Gastroesophageal sphincter (tissue), 3 donors: ENCODE measurements at regions not wholly inside any gene's neighbourhood (a gene's known extent, or its start where the extent isn't known, plus 50 kb on each side); places are given as distances from the start of the nearest gene placed in this dataset.

ENCODE experiments used
- CTCF ChIP-seq, 4 experiments: fragments of 200-600 bp in 2 of 4; fragments of 450-650 bp in 2 of 4; sonication (generic) in 1 of 4; IDR thresholded peaks; one replicate each; pipeline ENCODE4 v1.5.1; 2017 to 2019; ENCODE audit warnings: antibody characterized with exemption in 4 of 4, mild to moderate bottlenecking in 2 of 4, moderate library complexity in 2 of 4
- EP300 ChIP-seq: sonication (generic); formaldehyde crosslinking; IDR thresholded peaks from one replicate; pipeline ENCODE4 v1.6.1; 2017; ENCODE audit warnings: antibody characterized with exemption, mild to moderate bottlenecking
- POLR2A ChIP-seq, 2 donors: fragments of 450-650 bp; IDR thresholded peaks; one replicate each; pipeline ENCODE4 v1.6.1; 2017; ENCODE audit warnings: antibody characterized with exemption in 2 of 2, mild to moderate bottlenecking in 2 of 2, moderate library complexity in 1 of 2
- POLR2AphosphoS5 ChIP-seq: sonication (generic); formaldehyde crosslinking; IDR thresholded peaks from one replicate; pipeline ENCODE4 v1.6.1; 2017; ENCODE audit warnings: antibody characterized with exemption

GRCh38 chr11:92909214-92909613 lies 60.2 kb upstream of the MTNR1B start:
- TF ChIP-seq CTCF (IDR thresholded peaks at IDR 0.05) (no peak), POLR2A (IDR thresholded peaks at IDR 0.05) (no peak), POLR2AphosphoS5 (no peak), EP300 (no peak)
